ENCODE measurements at regions not wholly inside any gene's neighbourhood (a gene's known extent, or its start where the extent isn't known, plus 50 kb on each side); places are given as distances from the start of the nearest gene placed in this dataset.

DNA sequence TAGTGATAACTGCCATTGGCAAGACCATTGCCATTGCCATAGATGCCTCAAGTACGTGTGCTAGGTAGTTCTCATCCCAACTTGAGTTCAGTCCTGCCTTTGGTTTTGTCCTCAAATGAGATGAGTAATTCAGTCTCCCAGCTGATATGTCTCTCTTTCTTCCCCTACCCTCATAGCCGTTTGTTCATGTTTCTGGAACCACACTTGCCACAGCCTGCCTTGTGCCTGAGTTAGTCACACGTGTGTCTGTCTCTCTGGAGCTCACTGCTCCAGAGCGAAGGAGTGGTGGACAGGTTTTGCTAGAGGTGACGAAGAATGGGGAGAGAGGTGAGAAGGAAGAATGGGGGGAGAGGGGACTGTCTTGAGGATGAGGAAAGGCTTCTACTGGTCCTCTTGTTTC is 88.0 kb upstream of the IGF1R start:
- DNase-seq (no peak), ATAC-seq (no peak)
- intact Hi-C loops (cut with DNase I) = no loop called here
- H3K27me3 ChIP-seq (ENCODE audit: insufficient read depth in 3 of 3, low read length in 2 of 3) = peaks cover 0 to 2% (median 1%) of the 10 kb centered on the region in 3 donors
- TF ChIP-seq, protein P1, sequence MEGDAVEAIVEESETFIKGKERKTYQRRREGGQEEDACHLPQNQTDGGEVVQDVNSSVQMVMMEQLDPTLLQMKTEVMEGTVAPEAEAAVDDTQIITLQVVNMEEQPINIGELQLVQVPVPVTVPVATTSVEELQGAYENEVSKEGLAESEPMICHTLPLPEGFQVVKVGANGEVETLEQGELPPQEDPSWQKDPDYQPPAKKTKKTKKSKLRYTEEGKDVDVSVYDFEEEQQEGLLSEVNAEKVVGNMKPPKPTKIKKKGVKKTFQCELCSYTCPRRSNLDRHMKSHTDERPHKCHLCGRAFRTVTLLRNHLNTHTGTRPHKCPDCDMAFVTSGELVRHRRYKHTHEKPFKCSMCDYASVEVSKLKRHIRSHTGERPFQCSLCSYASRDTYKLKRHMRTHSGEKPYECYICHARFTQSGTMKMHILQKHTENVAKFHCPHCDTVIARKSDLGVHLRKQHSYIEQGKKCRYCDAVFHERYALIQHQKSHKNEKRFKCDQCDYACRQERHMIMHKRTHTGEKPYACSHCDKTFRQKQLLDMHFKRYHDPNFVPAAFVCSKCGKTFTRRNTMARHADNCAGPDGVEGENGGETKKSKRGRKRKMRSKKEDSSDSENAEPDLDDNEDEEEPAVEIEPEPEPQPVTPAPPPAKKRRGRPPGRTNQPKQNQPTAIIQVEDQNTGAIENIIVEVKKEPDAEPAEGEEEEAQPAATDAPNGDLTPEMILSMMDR (IDR thresholded peaks at IDR 0.05) = no peak
- no peaks in the 10 kb centered on the region for H3K4me1 ChIP-seq
- H3K9me3 ChIP-seq = no peaks in the 10 kb centered on the region
- no peak overlapping the region for H3K4me3 ChIP-seq
- no peaks in the 10 kb centered on the region for H3K36me3 ChIP-seq (ENCODE audit: insufficient read depth in 1 of 2, low read depth in 1 of 2)
- 68 to 81% (median 73%) methylated on average over 5 of the region's 5 CpGs for WGBS, 3 donors
- no peak overlapping the region for H3K27ac ChIP-seq

DNA sequence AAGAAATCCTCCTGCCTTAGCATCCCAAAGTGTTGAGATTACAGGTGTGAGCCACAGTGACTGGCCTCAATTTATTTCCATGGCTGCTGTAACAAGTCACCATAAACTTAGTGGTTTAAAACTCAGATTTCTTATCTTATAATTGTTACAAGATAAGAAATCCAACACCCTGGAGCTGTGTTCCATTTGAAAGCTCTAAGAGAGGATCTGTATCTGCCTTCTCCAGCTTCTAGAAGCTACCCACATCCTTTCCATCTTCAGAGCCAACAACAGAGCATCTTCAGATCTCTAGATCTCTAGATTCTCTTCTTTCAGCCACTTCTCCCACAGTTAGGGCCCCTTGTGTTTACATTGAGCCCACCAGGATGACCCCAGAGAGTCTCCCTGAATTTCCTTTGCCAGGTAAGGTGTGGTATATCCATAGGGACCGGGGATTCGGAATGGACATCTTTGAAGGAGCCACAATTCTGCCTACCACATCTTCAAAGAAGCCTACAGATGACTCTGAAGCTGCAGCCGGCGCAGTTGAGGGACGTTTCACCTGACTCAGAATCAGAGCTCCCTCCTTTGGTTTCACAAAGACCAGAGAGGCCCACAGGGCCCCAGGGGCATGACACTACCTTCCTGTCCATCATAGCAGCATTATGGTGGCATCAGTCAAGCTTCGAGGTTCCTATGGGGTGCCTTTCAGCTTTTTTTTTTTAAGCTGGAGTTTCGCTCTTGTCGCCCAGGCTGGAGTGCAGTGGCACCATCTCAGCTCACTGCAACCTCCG is 87.0 kb upstream of the IGF1R start:
- TF ChIP-seq, protein P1 (IDR thresholded peaks at IDR 0.05) = no peak
- ATAC-seq (no peak), DNase-seq (no peak)
- Histone ChIP-seq H3K4me3 (no peak overlapping the region), H3K27ac (no peak overlapping the region), H3K27me3 (ENCODE audit: insufficient read depth in 3 of 3, low read length in 2 of 3) (peaks cover 0 to 7% (median 2%) of the 10 kb centered on the region in 3 donors), H3K36me3 (ENCODE audit: insufficient read depth in 1 of 2, low read depth in 1 of 2) (no peaks in the 10 kb centered on the region), H3K9me3 (no peaks in the 10 kb centered on the region), H3K4me1 (no peaks in the 10 kb centered on the region)
- intact Hi-C loops (cut with DNase I) = no loop called here
- 75 to 80% (median 76%) methylated on average over 9 of the region's 9 CpGs for WGBS, 3 donors

DNA sequence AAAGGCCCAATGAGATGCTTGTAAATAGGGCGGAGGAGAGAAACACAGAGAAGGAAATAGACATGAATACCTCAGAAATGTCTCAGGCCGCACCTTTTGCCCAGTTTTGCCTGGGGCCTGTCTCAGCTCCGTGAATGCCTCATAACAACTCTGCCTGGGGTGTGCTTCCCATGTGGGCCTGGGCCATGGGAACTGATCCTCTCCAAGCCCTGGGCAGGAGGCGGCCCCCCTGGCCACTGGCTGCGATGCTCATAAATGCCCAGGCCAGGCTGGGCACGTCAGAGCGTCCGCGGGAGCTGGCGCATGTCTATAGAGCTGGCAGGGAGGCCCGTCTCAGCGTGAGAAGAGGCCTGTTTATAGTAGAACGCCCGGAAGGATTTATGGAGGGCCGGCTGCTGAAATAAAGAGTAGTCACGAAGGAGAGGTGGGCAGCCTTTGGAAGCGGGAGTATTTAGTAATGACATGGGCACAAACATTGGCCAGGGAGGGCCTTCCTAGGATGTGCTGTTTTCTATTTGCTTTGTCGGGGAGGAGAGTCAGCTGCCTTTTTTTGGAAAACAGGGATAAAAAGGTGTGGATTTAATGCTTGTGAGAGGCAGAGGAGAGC is 85.9 kb upstream of the IGF1R start:
- TF ChIP-seq, protein P1 (IDR thresholded peaks at IDR 0.05) = no peak
- peaks cover 0 to 8% (median 2%) of the 10 kb centered on the region in 3 donors for H3K27me3 ChIP-seq (ENCODE audit: insufficient read depth in 3 of 3, low read length in 2 of 3)

DNA sequence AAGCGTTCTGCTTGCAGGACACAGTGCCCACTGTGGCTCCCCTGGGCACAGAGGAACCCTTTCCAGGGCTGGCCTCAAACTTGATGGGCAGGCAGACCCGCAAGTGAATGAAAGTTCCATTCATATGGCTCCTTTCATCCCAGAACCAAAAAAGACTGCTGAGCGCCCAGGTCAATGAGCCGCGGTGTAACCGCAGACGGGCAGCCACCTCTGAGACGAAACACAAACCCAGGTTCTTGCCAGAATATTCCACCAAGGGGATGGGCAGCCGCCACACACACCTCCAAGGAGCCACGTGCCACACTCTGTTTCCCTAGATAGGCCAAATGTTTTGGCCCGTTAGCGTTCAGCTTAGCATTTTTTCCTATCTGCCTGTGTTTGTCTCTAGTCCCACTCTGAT is 82.8 kb upstream of the IGF1R start:
- H3K9me3 ChIP-seq = no peaks in the 10 kb centered on the region
- H3K4me1 ChIP-seq = no peaks in the 10 kb centered on the region
- H3K4me3 ChIP-seq = no peak overlapping the region
- intact Hi-C loops (cut with DNase I) = no loop called here
- DNase-seq = no peak
- ATAC-seq = no peak
- TF ChIP-seq, protein P1 (IDR thresholded peaks at IDR 0.05) = no peak
- H3K36me3 ChIP-seq (ENCODE audit: insufficient read depth in 1 of 2, low read depth in 1 of 2) = no peaks in the 10 kb centered on the region
- peaks cover 0 to 28% (median 0%) of the 10 kb centered on the region in 3 donors for H3K27me3 ChIP-seq (ENCODE audit: insufficient read depth in 3 of 3, low read length in 2 of 3)
- no peak overlapping the region for H3K27ac ChIP-seq
- WGBS, 3 donors = 90 to 91% (median 90%) methylated on average over 12 of the region's 12 CpGs

More for the DNA sequence above, 85.9 kb upstream of the IGF1R start:
- DNase-seq = no peak
- intact Hi-C loops (cut with DNase I) = no loop called here
- Histone ChIP-seq H3K27ac (no peak overlapping the region), H3K9me3 (no peaks in the 10 kb centered on the region), H3K4me3 (no peak overlapping the region), H3K4me1 (no peaks in the 10 kb centered on the region), H3K36me3 (ENCODE audit: insufficient read depth in 1 of 2, low read depth in 1 of 2) (no peaks in the 10 kb centered on the region)
- WGBS, 3 donors = 53 to 73% (median 69%) methylated on average over 18 of the region's 18 CpGs
- ATAC-seq = peak in 1 of 4 donors; percentile 40

Measured in psoas muscle (tissue), 7 donors.